22Rv1 (cell line): ENCODE measurements at regions not wholly inside any gene's neighbourhood (a gene's known extent, or its start where the extent isn't known, plus 50 kb on each side); places are given as distances from the start of the nearest gene placed in this dataset.

Experiments
- CTCF ChIP-seq: fragments of 450-650 bp; IDR thresholded peaks from 2 replicates; pipeline ENCODE4 v1.5.1; 2017; ENCODE audit warnings: mild to moderate bottlenecking
- ZFX ChIP-seq: fragments of 450-650 bp; IDR thresholded peaks from 2 replicates; pipeline ENCODE4 v1.6.1; 2017; ENCODE audit warnings: antibody characterized with exemption, borderline replicate concordance

GRCh38 chr2:215799194-215799593 lies 214.2 kb downstream of the MREG start:
- TF ChIP-seq CTCF = no peak
- no peak for TF ChIP-seq ZFX
